ENCODE measurements at regions not wholly inside any gene's neighbourhood (a gene's known extent, or its start where the extent isn't known, plus 50 kb on each side); places are given as distances from the start of the nearest gene placed in this dataset.

- TF ChIP-seq CTCF (IDR thresholded peaks at IDR 0.05) (no peak), POLR2A (IDR thresholded peaks at IDR 0.05) (no peak)
Measured at GRCh38 chr4:74667944-74668343, 126.4 kb downstream of the BTC start.
